Skeletal muscle tissue (tissue), 3 donors: ENCODE measurements at regions not wholly inside any gene's neighbourhood (a gene's known extent, or its start where the extent isn't known, plus 50 kb on each side); places are given as distances from the start of the nearest gene placed in this dataset.

Experiments used
- H3K27ac ChIP-seq: one replicate; pipeline ENCODE4 v1.7.0; 2013; ENCODE audit warnings: mild to moderate bottlenecking, low read depth, low read length, inconsistent platforms
- H3K27me3 ChIP-seq, 3 donors: one replicate each; pipeline ENCODE4 v1.7.0; 2013; ENCODE audit warnings: low read length in 3 of 3; ENCODE audit not compliant: control insufficient read depth in 3 of 3, insufficient read depth in 3 of 3
- H3K36me3 ChIP-seq, 3 donors: one replicate each; pipeline ENCODE4 v1.7.0; 2013; ENCODE audit warnings: low read length in 3 of 3; ENCODE audit not compliant: control insufficient read depth in 3 of 3, insufficient read depth in 3 of 3
- H3K4me1 ChIP-seq, 3 donors: one replicate each; pipeline ENCODE4 v1.7.0; 2013; ENCODE audit warnings: low read length in 3 of 3, mild to moderate bottlenecking in 3 of 3; ENCODE audit not compliant: control insufficient read depth in 3 of 3, insufficient read depth in 3 of 3
- H3K4me3 ChIP-seq, 3 donors: one replicate each; pipeline ENCODE4 v1.7.0; 2013; ENCODE audit warnings: low read length in 3 of 3
- H3K9ac ChIP-seq, 3 donors: one replicate each; pipeline ENCODE4 v1.7.0; 2013; ENCODE audit warnings: low read length in 3 of 3, mild to moderate bottlenecking in 3 of 3, moderate library complexity in 2 of 3, low read depth in 1 of 3
- H3K9me3 ChIP-seq, 3 donors: one replicate each; pipeline ENCODE4 v1.7.0; 2013; ENCODE audit warnings: low read length in 3 of 3; ENCODE audit not compliant: control insufficient read depth in 3 of 3
- donor health status: Osteomylitis.

DNA sequence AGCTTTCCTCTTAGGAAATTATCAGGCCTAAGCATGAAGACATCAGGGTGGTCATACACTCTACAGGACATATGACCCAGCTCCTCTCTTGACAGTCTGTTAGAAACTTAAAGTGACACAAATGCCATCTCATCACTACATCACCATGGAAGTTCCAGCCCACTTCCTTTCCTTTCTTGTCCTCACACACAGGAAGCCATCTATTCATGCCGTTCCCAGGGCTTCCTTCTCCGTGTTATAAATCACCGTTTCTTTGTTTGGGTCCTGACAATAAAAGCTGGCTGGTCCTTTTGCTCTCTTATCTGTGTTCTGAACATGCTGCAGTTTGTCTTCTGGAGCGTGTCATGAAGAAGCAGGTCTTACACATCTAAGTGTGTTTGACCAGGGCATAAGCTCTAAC, 692.1 kb upstream of the CELF4 start:
- Histone ChIP-seq H3K4me1 (no peaks in the 10 kb centered on the region), H3K27me3 (no peaks in the 10 kb centered on the region), H3K9me3 (no peaks in the 10 kb centered on the region), H3K4me3 (no peak overlapping the region), H3K27ac (no peak overlapping the region), H3K9ac (no peak overlapping the region), H3K36me3 (no peaks in the 10 kb centered on the region)

DNA sequence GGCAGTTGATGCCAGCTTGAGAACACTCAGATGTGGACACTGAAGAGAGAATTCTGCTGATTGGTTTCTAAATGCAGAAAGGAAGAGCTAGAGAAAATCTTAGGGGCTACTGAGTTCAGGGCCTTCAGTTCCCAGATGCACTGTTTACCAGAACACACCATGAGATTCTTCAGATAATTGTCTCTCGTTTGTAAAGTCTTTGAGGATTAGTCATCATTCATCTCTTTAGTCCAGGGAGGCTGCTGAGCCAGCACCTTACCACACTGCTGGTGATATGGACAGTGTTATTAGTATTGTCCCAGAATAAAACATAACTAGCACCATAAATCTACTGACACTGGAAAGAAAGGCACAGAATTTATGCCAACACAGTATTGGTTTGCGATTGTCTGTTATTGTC, 690.8 kb upstream of the CELF4 start:
- no peaks in the 10 kb centered on the region for H3K36me3 ChIP-seq
- H3K9me3 ChIP-seq: no peaks in the 10 kb centered on the region
- no peaks in the 10 kb centered on the region for H3K4me1 ChIP-seq
- no peaks in the 10 kb centered on the region for H3K27me3 ChIP-seq
- no peak overlapping the region for H3K9ac ChIP-seq
- H3K27ac ChIP-seq: no peak overlapping the region
- H3K4me3 ChIP-seq: no peak overlapping the region

DNA sequence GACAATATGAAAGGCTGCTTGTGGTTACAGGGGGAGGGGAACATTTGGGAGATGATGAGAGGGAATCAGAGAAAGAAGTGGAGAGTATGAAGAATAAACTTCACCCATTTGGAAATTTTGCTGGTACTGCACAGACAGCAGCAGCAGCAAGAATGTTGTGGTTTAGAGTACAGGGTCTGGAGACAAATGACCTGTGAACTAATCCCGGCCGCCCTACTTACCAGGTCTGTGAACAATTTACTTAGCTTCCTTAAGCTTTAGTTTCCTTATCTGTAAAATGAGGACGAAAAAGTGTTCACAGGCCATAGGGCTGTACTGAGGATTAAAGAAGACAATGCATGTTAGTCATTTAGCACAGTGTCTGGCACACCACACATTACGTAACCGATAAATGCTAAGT, 685.4 kb upstream of the CELF4 start:
- Histone ChIP-seq H3K36me3 (no peaks in the 10 kb centered on the region), H3K9me3 (no peaks in the 10 kb centered on the region), H3K4me3 (no peak overlapping the region), H3K4me1 (no peaks in the 10 kb centered on the region), H3K27me3 (no peaks in the 10 kb centered on the region), H3K9ac (no peak overlapping the region), H3K27ac (no peak overlapping the region)

DNA sequence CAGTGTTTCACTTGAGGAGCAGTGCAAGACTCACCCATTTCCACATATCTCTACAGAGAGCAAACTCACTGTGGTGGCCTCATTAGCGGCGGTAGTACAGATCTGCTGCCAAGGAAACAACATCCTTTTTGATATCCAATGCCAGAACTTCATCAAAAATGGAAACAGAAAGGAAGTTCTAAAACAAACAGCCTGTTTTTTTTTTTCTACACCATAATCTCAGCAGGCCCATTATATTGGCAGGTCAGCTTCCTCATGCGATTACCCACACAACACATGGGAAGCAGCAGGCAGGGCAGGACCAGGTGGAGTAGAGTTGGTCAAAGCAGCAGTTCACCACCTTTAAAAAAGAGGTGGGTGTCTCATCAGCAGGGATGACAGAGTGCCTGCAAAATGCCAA, 678.9 kb upstream of the CELF4 start:
- no peaks in the 10 kb centered on the region for H3K27me3 ChIP-seq
- no peak overlapping the region for H3K27ac ChIP-seq
- no peaks in the 10 kb centered on the region for H3K36me3 ChIP-seq
- no peaks in the 10 kb centered on the region for H3K9me3 ChIP-seq
- H3K9ac ChIP-seq: no peak overlapping the region
- no peak overlapping the region for H3K4me3 ChIP-seq
- H3K4me1 ChIP-seq: no peaks in the 10 kb centered on the region

DNA sequence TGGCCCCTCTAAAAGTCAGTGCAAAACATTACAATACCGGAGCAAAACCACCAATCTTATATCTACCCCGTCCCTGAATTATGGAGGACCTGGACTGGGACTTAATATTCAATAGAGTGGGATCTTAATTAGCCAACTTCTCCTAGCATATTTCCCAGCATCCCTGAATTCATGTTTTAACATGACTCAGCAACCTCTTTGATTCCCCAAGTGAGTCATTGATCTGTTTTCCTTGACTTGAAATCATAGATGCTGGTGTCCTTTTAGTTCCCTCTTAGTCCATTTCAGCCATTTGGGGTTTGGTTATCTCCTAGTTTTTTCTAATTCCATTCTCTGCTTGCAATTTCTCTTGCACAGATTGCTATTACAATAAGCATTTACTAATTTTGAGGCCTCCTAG, 677.7 kb upstream of the CELF4 start:
- H3K9ac ChIP-seq: no peak overlapping the region
- no peaks in the 10 kb centered on the region for H3K36me3 ChIP-seq
- no peak overlapping the region for H3K27ac ChIP-seq
- H3K27me3 ChIP-seq: no peaks in the 10 kb centered on the region
- H3K4me1 ChIP-seq: no peaks in the 10 kb centered on the region
- no peaks in the 10 kb centered on the region for H3K9me3 ChIP-seq
- no peak overlapping the region for H3K4me3 ChIP-seq

DNA sequence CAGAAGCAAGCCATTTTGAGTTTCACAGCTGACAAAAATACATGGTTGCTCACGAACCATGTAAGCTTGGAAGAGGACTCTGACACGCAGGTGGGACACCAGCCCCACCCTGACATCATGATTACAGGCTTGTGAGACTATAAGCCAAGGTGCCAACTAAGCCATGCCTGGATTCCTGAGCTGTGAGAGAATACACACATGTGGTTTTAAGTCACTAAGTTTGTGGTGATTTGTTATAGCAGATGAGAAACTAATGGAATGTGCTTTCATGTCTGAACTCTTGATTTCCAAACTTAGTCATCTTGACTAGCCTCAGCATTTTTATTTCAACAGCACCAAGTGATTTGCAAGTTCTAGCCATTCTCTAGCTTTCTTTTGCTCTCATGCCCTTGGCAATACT, 676.1 kb upstream of the CELF4 start:
- no peak overlapping the region for H3K27ac ChIP-seq
- H3K27me3 ChIP-seq: no peaks in the 10 kb centered on the region
- no peak overlapping the region for H3K4me3 ChIP-seq
- H3K9ac ChIP-seq: no peak overlapping the region
- no peaks in the 10 kb centered on the region for H3K4me1 ChIP-seq
- H3K9me3 ChIP-seq: no peaks in the 10 kb centered on the region
- H3K36me3 ChIP-seq: no peaks in the 10 kb centered on the region

DNA sequence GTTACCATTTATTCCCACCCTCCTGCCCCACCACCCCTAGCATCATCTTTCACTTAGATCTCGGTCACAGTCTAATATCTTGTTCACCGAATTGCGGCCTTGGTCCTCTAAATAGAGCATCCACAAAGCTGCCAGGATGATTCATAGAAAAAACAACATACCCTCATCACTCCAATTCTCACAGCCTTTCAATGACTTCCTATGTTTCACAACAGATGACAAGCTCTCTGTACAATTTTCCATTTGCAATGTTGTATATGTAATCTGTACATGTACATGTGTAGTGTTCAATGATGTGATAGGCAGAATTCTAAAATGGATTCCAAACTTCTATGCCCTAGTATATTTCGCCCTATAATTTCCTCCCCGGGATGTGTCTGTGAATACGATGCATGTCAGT, 675.6 kb upstream of the CELF4 start:
- Histone ChIP-seq H3K27ac (no peak overlapping the region), H3K9ac (no peak overlapping the region), H3K9me3 (no peaks in the 10 kb centered on the region), H3K36me3 (no peaks in the 10 kb centered on the region), H3K27me3 (no peaks in the 10 kb centered on the region), H3K4me1 (no peaks in the 10 kb centered on the region), H3K4me3 (no peak overlapping the region)

DNA sequence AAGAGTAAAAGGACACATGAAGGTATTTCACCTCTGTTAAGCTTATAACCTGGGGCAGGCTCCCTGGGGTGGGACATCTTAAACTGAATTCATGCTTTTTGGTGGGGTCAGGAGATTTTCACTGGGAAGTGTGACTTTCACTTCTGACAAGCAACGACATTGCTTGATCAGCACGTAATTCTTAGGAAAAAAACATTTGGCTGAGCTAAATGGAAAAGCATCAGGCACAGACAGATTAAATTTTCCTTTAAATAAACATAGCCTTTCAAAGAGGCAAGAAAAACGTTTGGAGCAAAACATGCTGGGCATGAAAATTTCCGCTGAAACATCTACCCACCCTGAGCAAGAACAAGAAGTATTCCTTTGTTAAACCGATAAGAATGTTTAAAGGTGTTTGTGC, 674.0 kb upstream of the CELF4 start:
- H3K36me3 ChIP-seq: no peaks in the 10 kb centered on the region
- H3K4me3 ChIP-seq: no peak overlapping the region
- H3K4me1 ChIP-seq: no peaks in the 10 kb centered on the region
- no peaks in the 10 kb centered on the region for H3K9me3 ChIP-seq
- no peaks in the 10 kb centered on the region for H3K27me3 ChIP-seq
- no peak overlapping the region for H3K27ac ChIP-seq
- no peak overlapping the region for H3K9ac ChIP-seq

DNA sequence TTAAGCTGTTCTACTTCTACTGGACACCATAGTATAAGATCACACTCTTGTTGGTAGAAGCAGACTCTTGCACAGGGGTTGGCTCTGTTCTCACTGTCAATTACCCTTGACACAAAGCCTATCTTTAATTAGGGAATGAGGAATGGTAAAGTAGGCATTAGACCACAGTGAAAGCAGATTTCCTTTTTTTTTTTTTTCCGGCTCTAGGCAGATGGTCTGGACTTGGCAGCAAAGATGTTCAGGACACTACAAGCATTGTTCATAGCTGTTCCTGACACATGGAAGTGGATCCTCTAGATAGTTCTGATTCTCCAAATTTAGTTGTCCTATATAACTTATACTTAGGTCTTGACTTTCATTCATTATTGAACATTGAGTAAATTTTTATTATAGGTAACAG, 672.2 kb upstream of the CELF4 start:
- no peak overlapping the region for H3K9ac ChIP-seq
- no peaks in the 10 kb centered on the region for H3K4me1 ChIP-seq
- H3K27me3 ChIP-seq: no peaks in the 10 kb centered on the region
- no peak overlapping the region for H3K4me3 ChIP-seq
- H3K36me3 ChIP-seq: no peaks in the 10 kb centered on the region
- H3K27ac ChIP-seq: no peak overlapping the region
- H3K9me3 ChIP-seq: no peaks in the 10 kb centered on the region

DNA sequence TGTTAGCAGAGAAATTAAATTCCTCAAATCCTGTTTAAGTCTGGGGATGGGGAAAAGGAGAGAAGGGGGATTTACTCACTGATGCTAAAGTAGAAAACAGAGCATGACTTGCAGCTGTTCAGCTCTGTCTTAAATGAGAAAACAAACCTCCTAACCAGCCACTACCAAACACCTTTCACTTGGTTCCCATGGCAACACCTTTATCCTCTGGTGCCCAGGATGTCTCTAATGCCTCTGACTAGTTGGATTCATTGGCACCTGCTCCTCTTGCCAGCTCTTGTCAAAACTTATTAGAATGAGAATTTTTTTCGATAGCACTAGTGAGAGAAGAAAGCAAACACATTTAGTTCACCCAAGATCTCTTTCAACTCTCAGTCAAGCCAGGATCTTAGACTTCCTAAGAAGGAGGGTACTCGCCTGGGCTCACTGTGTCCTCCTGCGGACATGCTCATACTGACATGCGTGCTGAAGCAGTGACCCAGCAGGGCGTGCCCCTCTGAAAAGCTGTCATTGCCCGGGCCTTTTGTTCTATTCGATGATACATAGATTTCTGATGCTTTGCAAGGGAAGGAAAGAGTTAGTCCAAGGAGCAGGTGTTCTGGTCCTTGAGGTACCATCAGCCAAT, 656.0 kb upstream of the CELF4 start:
- no peaks in the 10 kb centered on the region for H3K36me3 ChIP-seq
- no peak overlapping the region for H3K9ac ChIP-seq
- no peaks in the 10 kb centered on the region for H3K27me3 ChIP-seq
- no peaks in the 10 kb centered on the region for H3K9me3 ChIP-seq
- no peak overlapping the region for H3K27ac ChIP-seq
- no peaks in the 10 kb centered on the region for H3K4me1 ChIP-seq
- no peak overlapping the region for H3K4me3 ChIP-seq

DNA sequence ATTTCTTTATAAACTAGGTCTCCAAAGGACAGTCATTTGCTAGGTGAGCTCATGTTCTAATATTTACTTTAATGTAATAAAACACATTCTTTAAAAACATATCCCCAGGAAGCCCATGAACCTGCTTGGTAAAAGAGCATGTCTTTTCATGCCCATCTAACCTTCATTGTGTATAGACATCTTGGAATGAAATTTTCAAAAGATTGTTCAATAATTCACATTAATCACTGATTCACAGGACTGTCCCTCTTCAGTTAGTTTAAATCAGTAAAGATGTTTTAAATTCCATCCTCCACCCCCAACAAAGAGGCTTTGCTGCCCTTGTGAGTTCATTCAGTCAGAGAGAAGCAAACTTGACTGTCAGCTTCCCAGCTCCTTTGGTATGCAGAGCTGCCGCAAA, 633.4 kb upstream of the CELF4 start:
- Histone ChIP-seq H3K27me3 (no peaks in the 10 kb centered on the region), H3K36me3 (no peaks in the 10 kb centered on the region)

More for the DNA sequence above, 633.4 kb upstream of the CELF4 start:
- no peak overlapping the region for H3K4me3 ChIP-seq
- no peak overlapping the region for H3K27ac ChIP-seq
- H3K9ac ChIP-seq: no peak overlapping the region
- H3K9me3 ChIP-seq: no peaks in the 10 kb centered on the region
- no peaks in the 10 kb centered on the region for H3K4me1 ChIP-seq
